ENCODE measurements at regions not wholly inside any gene's neighbourhood (a gene's known extent, or its start where the extent isn't known, plus 50 kb on each side); places are given as distances from the start of the nearest gene placed in this dataset.
A peak's percentile ranks its signal among the peaks of the same experiment; 100 is the strongest.

DNA sequence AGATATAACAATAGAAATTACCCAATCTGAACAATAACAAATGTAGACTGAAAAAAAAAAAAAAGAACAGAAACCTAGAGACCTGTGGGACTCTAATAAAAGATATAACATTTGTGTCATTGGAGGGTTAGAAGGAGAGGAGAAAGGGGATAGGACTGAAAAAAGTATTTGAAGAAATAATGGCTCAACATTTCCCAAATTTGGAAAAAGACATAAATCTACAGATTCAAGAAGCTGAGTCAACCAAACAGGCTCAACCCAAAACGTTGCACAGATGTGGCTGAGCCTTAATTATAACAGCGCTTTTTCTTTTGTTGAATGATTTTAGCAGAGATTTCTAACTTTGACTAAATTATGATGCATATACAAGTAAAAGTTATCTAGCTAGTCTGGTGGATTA is 131.3 kb downstream of the TMTC3 start:
- Histone ChIP-seq H3K27me3 (ENCODE audit: control insufficient read depth, insufficient read depth, low read length) (no peaks in the 10 kb centered on the region), H3K36me3 (ENCODE audit: control insufficient read depth, insufficient read depth, low read length) (no peaks in the 10 kb centered on the region), H3K9me3 (ENCODE audit: control insufficient read depth in 2 of 2, low read length in 2 of 2) (no peaks in the 10 kb centered on the region), H3K4me3 (ENCODE audit: low read depth, low read length) (no peak overlapping the region), H3K27ac (ENCODE audit: insufficient read depth, low read length, poor library complexity, severe bottlenecking) (no peak overlapping the region), H3K4me1 (ENCODE audit: control insufficient read depth, insufficient read depth, low read length, poor library complexity, severe bottlenecking) (no peaks in the 10 kb centered on the region)
- no peak for DNase-seq
- no peak overlapping the region for H3K27ac Mint-ChIP-seq
- H3K27me3 Mint-ChIP-seq, result no peaks in the 10 kb centered on the region
- ATAC-seq (ENCODE audit: low read depth in 2 of 2), result no peak
- H3K9me3 Mint-ChIP-seq, result peaks cover 0 to 4% (median 0%) of the 10 kb centered on the region in 7 donors
- no peak overlapping the region for H3K4me3 Mint-ChIP-seq
- H3K4me1 Mint-ChIP-seq, result no peaks in the 10 kb centered on the region
- H3K36me3 Mint-ChIP-seq, result no peaks in the 10 kb centered on the region

- Histone ChIP-seq H3K9me3 (ENCODE audit: control insufficient read depth in 2 of 2, low read length in 2 of 2) (no peaks in the 10 kb centered on the region), H3K27ac (ENCODE audit: insufficient read depth, low read length, poor library complexity, severe bottlenecking) (no peak overlapping the region), H3K4me1 (ENCODE audit: control insufficient read depth, insufficient read depth, low read length, poor library complexity, severe bottlenecking) (no peaks in the 10 kb centered on the region), H3K36me3 (ENCODE audit: control insufficient read depth, insufficient read depth, low read length) (no peaks in the 10 kb centered on the region), H3K27me3 (ENCODE audit: control insufficient read depth, insufficient read depth, low read length) (no peaks in the 10 kb centered on the region), H3K4me3 (ENCODE audit: low read depth, low read length) (no peak overlapping the region)
- Mint-ChIP-seq H3K27me3 (no peaks in the 10 kb centered on the region), H3K27ac (no peak overlapping the region), H3K4me3 (no peak overlapping the region), H3K4me1 (no peaks in the 10 kb centered on the region), H3K9me3 (peaks cover 0 to 5% (median 0%) of the 10 kb centered on the region in 7 donors), H3K36me3 (no peaks in the 10 kb centered on the region)
- DNase-seq, result no peak
- ATAC-seq (ENCODE audit: low read depth in 2 of 2), result no peak
Observed at GRCh38 chr12:88273875-88274274, 131.8 kb downstream of the TMTC3 start.

- Mint-ChIP-seq H3K9me3 (peaks cover 0 to 4% (median 2%) of the 10 kb centered on the region in 7 donors), H3K27me3 (no peaks in the 10 kb centered on the region), H3K27ac (no peak overlapping the region), H3K4me3 (no peak overlapping the region), H3K36me3 (no peaks in the 10 kb centered on the region), H3K4me1 (no peaks in the 10 kb centered on the region)
- no peaks in the 10 kb centered on the region for H3K9me3 ChIP-seq (ENCODE audit: control insufficient read depth in 2 of 2, low read length in 2 of 2)
- ATAC-seq (ENCODE audit: low read depth in 2 of 2) (no peak), DNase-seq (no peak)
- H3K4me1 ChIP-seq (ENCODE audit: control insufficient read depth, insufficient read depth, low read length, poor library complexity, severe bottlenecking), result no peaks in the 10 kb centered on the region
- no peaks in the 10 kb centered on the region for H3K27me3 ChIP-seq (ENCODE audit: control insufficient read depth, insufficient read depth, low read length)
- H3K36me3 ChIP-seq (ENCODE audit: control insufficient read depth, insufficient read depth, low read length), result no peaks in the 10 kb centered on the region
- no peak overlapping the region for H3K27ac ChIP-seq (ENCODE audit: insufficient read depth, low read length, poor library complexity, severe bottlenecking)
- no peak overlapping the region for H3K4me3 ChIP-seq (ENCODE audit: low read depth, low read length)
Observed at GRCh38 chr12:88291498-88292131, 149.5 kb downstream of the TMTC3 start.

- H3K27ac Mint-ChIP-seq, result no peak overlapping the region
- no peak for ATAC-seq (ENCODE audit: low read depth in 2 of 2)
Observed at GRCh38 chr12:88298014-88298682, 156.0 kb downstream of the TMTC3 start.

GRCh38 chr12:88298761-88299242 is 156.7 kb downstream of the TMTC3 start:
- Histone ChIP-seq H3K9me3 (ENCODE audit: control insufficient read depth in 2 of 2, low read length in 2 of 2) (no peaks in the 10 kb centered on the region), H3K27me3 (ENCODE audit: control insufficient read depth, insufficient read depth, low read length) (no peaks in the 10 kb centered on the region), H3K4me1 (ENCODE audit: control insufficient read depth, insufficient read depth, low read length, poor library complexity, severe bottlenecking) (no peaks in the 10 kb centered on the region), H3K27ac (ENCODE audit: insufficient read depth, low read length, poor library complexity, severe bottlenecking) (no peak overlapping the region), H3K36me3 (ENCODE audit: control insufficient read depth, insufficient read depth, low read length) (no peaks in the 10 kb centered on the region), H3K4me3 (ENCODE audit: low read depth, low read length) (no peak overlapping the region)
- peaks cover 0 to 7% (median 0%) of the 10 kb centered on the region in 7 donors for H3K9me3 Mint-ChIP-seq
- peak in 1 of 3 donors; percentile 9 for DNase-seq
- peaks cover 0 to 8% (median 3%) of the 10 kb centered on the region in 4 donors for H3K4me1 Mint-ChIP-seq
- ATAC-seq (ENCODE audit: low read depth in 2 of 2), result no peak
- no peak overlapping the region for H3K27ac Mint-ChIP-seq
- H3K27me3 Mint-ChIP-seq, result no peaks in the 10 kb centered on the region
- H3K4me3 Mint-ChIP-seq, result no peak overlapping the region
- no peaks in the 10 kb centered on the region for H3K36me3 Mint-ChIP-seq

More at GRCh38 chr12:88298014-88298682, 156.0 kb downstream of the TMTC3 start:
- no peaks in the 10 kb centered on the region for H3K9me3 ChIP-seq (ENCODE audit: control insufficient read depth in 2 of 2, low read length in 2 of 2)
- H3K27me3 ChIP-seq (ENCODE audit: control insufficient read depth, insufficient read depth, low read length), result no peaks in the 10 kb centered on the region
- H3K4me3 Mint-ChIP-seq, result no peak overlapping the region
- no peak overlapping the region for H3K4me3 ChIP-seq (ENCODE audit: low read depth, low read length)
- H3K4me1 Mint-ChIP-seq, result peaks cover 0 to 8% (median 3%) of the 10 kb centered on the region in 4 donors
- DNase-seq, result no peak
- no peaks in the 10 kb centered on the region for H3K36me3 ChIP-seq (ENCODE audit: control insufficient read depth, insufficient read depth, low read length)
- no peaks in the 10 kb centered on the region for H3K27me3 Mint-ChIP-seq
- H3K36me3 Mint-ChIP-seq, result no peaks in the 10 kb centered on the region
- peaks cover 0 to 4% (median 0%) of the 10 kb centered on the region in 7 donors for H3K9me3 Mint-ChIP-seq
- no peaks in the 10 kb centered on the region for H3K4me1 ChIP-seq (ENCODE audit: control insufficient read depth, insufficient read depth, low read length, poor library complexity, severe bottlenecking)
- H3K27ac ChIP-seq (ENCODE audit: insufficient read depth, low read length, poor library complexity, severe bottlenecking), result no peak overlapping the region

DNA sequence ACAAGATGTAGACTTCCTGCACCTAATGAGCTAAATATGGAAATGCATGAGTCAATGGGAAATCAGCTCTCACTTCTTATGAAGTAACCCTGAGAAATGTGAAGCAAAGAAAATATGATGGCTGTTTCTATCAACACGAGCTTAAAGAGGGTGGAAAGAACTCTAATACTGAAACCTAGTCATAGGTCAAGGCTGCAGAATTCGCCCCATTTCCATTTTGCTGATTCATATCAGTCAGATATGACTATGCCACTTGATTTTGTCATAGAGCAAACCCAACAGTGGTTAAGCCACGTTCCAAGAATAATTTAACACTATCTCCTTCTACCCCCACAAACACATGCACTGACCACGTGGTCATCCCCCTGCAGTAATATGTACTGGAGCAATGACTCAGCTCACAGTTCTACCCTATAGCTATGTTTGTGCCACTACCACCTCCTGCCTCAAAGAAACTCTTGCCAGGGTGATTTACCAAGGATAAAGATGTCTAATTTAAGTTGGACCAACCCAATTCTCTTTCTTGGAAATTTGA is 157.5 kb downstream of the TMTC3 start:
- peak in 1 of 3 donors; percentile 56 for DNase-seq
- Mint-ChIP-seq H3K4me3 (no peak overlapping the region), H3K27ac (no peak overlapping the region), H3K4me1 (peaks cover 0 to 8% (median 3%) of the 10 kb centered on the region in 4 donors), H3K36me3 (no peaks in the 10 kb centered on the region), H3K27me3 (no peaks in the 10 kb centered on the region), H3K9me3 (peaks cover 0 to 7% (median 0%) of the 10 kb centered on the region in 7 donors)
- H3K4me3 ChIP-seq (ENCODE audit: low read depth, low read length), result no peak overlapping the region
- H3K4me1 ChIP-seq (ENCODE audit: control insufficient read depth, insufficient read depth, low read length, poor library complexity, severe bottlenecking), result no peaks in the 10 kb centered on the region
- H3K27me3 ChIP-seq (ENCODE audit: control insufficient read depth, insufficient read depth, low read length), result no peaks in the 10 kb centered on the region
- ATAC-seq (ENCODE audit: low read depth in 2 of 2), result peak in 1 of 2 donors; percentile 28
- no peaks in the 10 kb centered on the region for H3K9me3 ChIP-seq (ENCODE audit: control insufficient read depth in 2 of 2, low read length in 2 of 2)
- no peak overlapping the region for H3K27ac ChIP-seq (ENCODE audit: insufficient read depth, low read length, poor library complexity, severe bottlenecking)
- no peaks in the 10 kb centered on the region for H3K36me3 ChIP-seq (ENCODE audit: control insufficient read depth, insufficient read depth, low read length)

- Histone ChIP-seq H3K27me3 (ENCODE audit: control insufficient read depth, insufficient read depth, low read length) (no peaks in the 10 kb centered on the region), H3K27ac (ENCODE audit: insufficient read depth, low read length, poor library complexity, severe bottlenecking) (no peak overlapping the region), H3K36me3 (ENCODE audit: control insufficient read depth, insufficient read depth, low read length) (no peaks in the 10 kb centered on the region), H3K4me1 (ENCODE audit: control insufficient read depth, insufficient read depth, low read length, poor library complexity, severe bottlenecking) (no peaks in the 10 kb centered on the region), H3K4me3 (ENCODE audit: low read depth, low read length) (no peak overlapping the region), H3K9me3 (ENCODE audit: control insufficient read depth in 2 of 2, low read length in 2 of 2) (no peaks in the 10 kb centered on the region)
- Mint-ChIP-seq H3K4me3 (no peak overlapping the region), H3K27ac (no peak overlapping the region), H3K9me3 (peaks cover 0 to 6% (median 0%) of the 10 kb centered on the region in 7 donors), H3K27me3 (no peaks in the 10 kb centered on the region), H3K4me1 (peaks cover 0 to 8% (median 3%) of the 10 kb centered on the region in 4 donors), H3K36me3 (no peaks in the 10 kb centered on the region)
- DNase-seq, result no peak
- no peak for ATAC-seq (ENCODE audit: low read depth in 2 of 2)
Observed at GRCh38 chr12:88300931-88301330, 158.8 kb downstream of the TMTC3 start.
